ENCODE measurements at regions not wholly inside any gene's neighbourhood (a gene's known extent, or its start where the extent isn't known, plus 50 kb on each side); places are given as distances from the start of the nearest gene placed in this dataset.

DNA sequence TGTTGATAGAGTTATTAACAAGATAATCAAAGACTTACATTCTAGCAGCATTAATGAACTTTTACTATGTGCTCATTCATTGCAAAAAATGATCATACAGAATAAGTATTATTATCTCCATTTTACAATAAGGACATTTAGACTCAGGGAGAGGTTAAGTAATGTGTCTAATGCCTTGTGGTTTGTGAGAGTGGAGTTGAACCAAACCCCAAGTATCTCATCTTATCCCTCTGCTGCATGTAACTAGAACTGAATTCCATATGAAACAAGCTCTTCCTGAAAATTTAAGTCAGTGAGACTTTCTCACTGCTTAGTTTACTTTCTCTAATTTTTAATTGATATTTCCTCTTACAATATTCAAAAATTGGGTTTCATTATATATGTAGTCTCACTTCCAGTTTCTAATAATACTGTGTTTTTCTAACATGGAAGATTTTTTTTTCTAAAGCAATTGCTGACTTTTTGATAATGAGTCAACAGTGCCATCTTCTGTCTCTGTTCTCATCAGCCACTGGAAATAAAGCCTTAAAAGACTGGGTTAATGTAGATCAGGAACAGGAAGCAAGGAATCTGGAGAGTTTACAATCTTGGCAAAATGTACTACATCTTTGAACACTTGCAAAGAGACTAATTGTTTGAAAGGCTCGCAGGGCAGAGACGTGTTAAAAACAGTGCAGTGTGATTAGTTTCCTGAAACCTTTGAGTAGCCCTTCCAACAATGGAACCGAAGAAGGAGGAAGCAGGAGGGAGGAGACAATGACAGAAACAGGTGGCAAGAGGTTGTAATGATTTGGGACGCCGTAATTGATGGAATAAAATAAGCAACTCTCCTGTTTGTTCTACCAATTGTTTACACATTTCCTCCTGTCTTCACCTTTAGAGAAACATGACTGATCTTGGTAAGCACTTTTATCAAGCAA, 567.6 kb downstream of the MRPL39 start:
- TF ChIP-seq REST (IDR thresholded peaks at IDR 0.05; ENCODE audit: borderline replicate concordance) (no peak), POLR2AphosphoS5 (IDR thresholded peaks at IDR 0.05) (no peak), EZH2 (IDR thresholded peaks at IDR 0.05; ENCODE audit: borderline replicate concordance, insufficient read depth, low read length, poor library complexity, severe bottlenecking) (no peak), EP300 (conservative IDR thresholded peaks at IDR 0.05; ENCODE audit: poor library complexity, severe bottlenecking) (no peak), TAF1 (IDR thresholded peaks at IDR 0.05; ENCODE audit: low read depth) (no peak), MXI1 (conservative IDR thresholded peaks at IDR 0.05; ENCODE audit: poor library complexity, severe bottlenecking) (no peak), SMC3 (conservative IDR thresholded peaks at IDR 0.05; ENCODE audit: poor library complexity) (peak; percentile 84), RAD21 (conservative IDR thresholded peaks at IDR 0.05) (peak; percentile 90)
- TF ChIP-seq, protein P1, sequence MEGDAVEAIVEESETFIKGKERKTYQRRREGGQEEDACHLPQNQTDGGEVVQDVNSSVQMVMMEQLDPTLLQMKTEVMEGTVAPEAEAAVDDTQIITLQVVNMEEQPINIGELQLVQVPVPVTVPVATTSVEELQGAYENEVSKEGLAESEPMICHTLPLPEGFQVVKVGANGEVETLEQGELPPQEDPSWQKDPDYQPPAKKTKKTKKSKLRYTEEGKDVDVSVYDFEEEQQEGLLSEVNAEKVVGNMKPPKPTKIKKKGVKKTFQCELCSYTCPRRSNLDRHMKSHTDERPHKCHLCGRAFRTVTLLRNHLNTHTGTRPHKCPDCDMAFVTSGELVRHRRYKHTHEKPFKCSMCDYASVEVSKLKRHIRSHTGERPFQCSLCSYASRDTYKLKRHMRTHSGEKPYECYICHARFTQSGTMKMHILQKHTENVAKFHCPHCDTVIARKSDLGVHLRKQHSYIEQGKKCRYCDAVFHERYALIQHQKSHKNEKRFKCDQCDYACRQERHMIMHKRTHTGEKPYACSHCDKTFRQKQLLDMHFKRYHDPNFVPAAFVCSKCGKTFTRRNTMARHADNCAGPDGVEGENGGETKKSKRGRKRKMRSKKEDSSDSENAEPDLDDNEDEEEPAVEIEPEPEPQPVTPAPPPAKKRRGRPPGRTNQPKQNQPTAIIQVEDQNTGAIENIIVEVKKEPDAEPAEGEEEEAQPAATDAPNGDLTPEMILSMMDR (IDR thresholded peaks at IDR 0.05; ENCODE audit: poor library complexity, severe bottlenecking): peak; percentile 84

Data from neural cell (in vitro differentiated cells).